Spleen (tissue), 7 donors: ENCODE measurements at regions not wholly inside any gene's neighbourhood (a gene's known extent, or its start where the extent isn't known, plus 50 kb on each side); places are given as distances from the start of the nearest gene placed in this dataset.

Experiments
- POLR2A ChIP-seq, 3 donors: fragments of 450-650 bp; IDR thresholded peaks; one replicate each; pipeline ENCODE4 v1.5.1; 2017; ENCODE audit warnings: antibody characterized with exemption in 3 of 3, mild to moderate bottlenecking in 1 of 3
- TF ChIP-seq, protein P1 (sequence below), 11 experiments: fragments of 200-600 bp in 7 of 11; fragments of 450-650 bp in 4 of 11; sonication (generic) in 4 of 11; IDR thresholded peaks in 8 of 11; conservative IDR thresholded peaks in 3 of 11; 1 replicate in 7 of 11; 2 replicates in 4 of 11; pipeline versions ENCODE4 v1.4.0 to v1.8.0; 2016 to 2021; ENCODE audit warnings: antibody characterized with exemption in 11 of 11, inconsistent platforms in 4 of 11, mild to moderate bottlenecking in 1 of 11
- donor health status: DM: no; HTN: no; CAD: no; lungs with moderate emphysema.
- donor health status: DM: no; HTN: no; CAD: no.
- donor health status: DM: no; HTN: no; CAD: no.

DNA sequence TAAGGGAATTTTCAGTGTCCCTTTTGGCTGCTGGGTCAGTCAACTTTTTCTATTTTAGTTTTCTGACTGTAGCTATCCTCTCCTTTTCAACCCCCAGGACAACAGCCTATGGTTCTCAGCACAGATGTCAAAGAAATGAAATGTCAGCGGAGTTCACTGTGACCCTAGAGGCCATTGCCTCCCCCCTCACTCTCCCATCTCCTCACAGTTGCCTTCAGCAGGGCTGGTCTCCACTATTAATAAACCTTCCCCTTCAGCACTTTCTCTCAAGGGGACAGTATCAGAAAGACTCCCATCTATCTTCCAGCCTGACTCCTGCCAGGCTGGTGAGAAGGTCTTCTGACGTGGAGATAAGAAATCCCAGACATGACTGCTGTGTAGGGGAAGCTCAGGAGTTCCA is 137.1 kb upstream of the WSCD2 start:
- TF ChIP-seq, protein P1, sequence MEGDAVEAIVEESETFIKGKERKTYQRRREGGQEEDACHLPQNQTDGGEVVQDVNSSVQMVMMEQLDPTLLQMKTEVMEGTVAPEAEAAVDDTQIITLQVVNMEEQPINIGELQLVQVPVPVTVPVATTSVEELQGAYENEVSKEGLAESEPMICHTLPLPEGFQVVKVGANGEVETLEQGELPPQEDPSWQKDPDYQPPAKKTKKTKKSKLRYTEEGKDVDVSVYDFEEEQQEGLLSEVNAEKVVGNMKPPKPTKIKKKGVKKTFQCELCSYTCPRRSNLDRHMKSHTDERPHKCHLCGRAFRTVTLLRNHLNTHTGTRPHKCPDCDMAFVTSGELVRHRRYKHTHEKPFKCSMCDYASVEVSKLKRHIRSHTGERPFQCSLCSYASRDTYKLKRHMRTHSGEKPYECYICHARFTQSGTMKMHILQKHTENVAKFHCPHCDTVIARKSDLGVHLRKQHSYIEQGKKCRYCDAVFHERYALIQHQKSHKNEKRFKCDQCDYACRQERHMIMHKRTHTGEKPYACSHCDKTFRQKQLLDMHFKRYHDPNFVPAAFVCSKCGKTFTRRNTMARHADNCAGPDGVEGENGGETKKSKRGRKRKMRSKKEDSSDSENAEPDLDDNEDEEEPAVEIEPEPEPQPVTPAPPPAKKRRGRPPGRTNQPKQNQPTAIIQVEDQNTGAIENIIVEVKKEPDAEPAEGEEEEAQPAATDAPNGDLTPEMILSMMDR (IDR thresholded peaks at IDR 0.05 in 8 of 11, conservative IDR thresholded peaks at IDR 0.05 in 3 of 11) = no peak
- TF ChIP-seq POLR2A (IDR thresholded peaks at IDR 0.05) = no peak
